GM18517 (cell line): ENCODE measurements at regions not wholly inside any gene's neighbourhood (a gene's known extent, or its start where the extent isn't known, plus 50 kb on each side); places are given as distances from the start of the nearest gene placed in this dataset.
"Not testable (repeated sequence)": the region's sequence is repeated elsewhere in the genome, so short reads cannot be mapped to it uniquely, and the experiment has no call there.

Source experiments
- ATAC-seq: cut with Tn5 transposase; IDR thresholded peaks from one replicate; pipeline ENCODE4 v1.9.1; 2021; ENCODE audit warnings: mild to moderate bottlenecking, moderate library complexity; ENCODE audit not compliant: unreplicated experiment

GRCh38 chr2:228602288-228602687 is 420.8 kb upstream of the SPHKAP start:
- ATAC-seq, result no peak

- ATAC-seq, result no peak
Measured at GRCh38 chr2:228600265-228600664, 418.8 kb upstream of the SPHKAP start.

GRCh38 chr2:228599781-228600180 is 418.3 kb upstream of the SPHKAP start:
- no peak for ATAC-seq

GRCh38 chr2:228599297-228599696 is 417.8 kb upstream of the SPHKAP start:
- ATAC-seq, result no peak

- no peak for ATAC-seq
Measured at GRCh38 chr2:228597032-228597431, 415.5 kb upstream of the SPHKAP start.

- ATAC-seq, result no peak
Measured at GRCh38 chr2:228594012-228594411, 412.5 kb upstream of the SPHKAP start.

GRCh38 chr2:228592925-228593324 is 411.4 kb upstream of the SPHKAP start:
- ATAC-seq, result no peak

GRCh38 chr2:228590681-228591080 is 409.2 kb upstream of the SPHKAP start:
- ATAC-seq, result peak; percentile 95

- ATAC-seq, result no peak
Measured at GRCh38 chr2:228589115-228589514, 407.6 kb upstream of the SPHKAP start.

- no peak for ATAC-seq
Measured at GRCh38 chr2:228581731-228582130, 400.2 kb upstream of the SPHKAP start.

- no peak for ATAC-seq
Measured at GRCh38 chr2:228575897-228576296, 394.4 kb upstream of the SPHKAP start.

- not testable (repeated sequence) for ATAC-seq
Measured at GRCh38 chr2:228568275-228568674, 386.8 kb upstream of the SPHKAP start.

- ATAC-seq, result no peak
Measured at GRCh38 chr2:228561816-228562215, 380.3 kb upstream of the SPHKAP start.

- ATAC-seq, result no peak
Measured at GRCh38 chr2:228559774-228560415, 378.4 kb upstream of the SPHKAP start.

- no peak for ATAC-seq
Measured at GRCh38 chr2:228556717-228557116, 375.2 kb upstream of the SPHKAP start.

- no peak for ATAC-seq
Measured at GRCh38 chr2:228549441-228550007, 368.0 kb upstream of the SPHKAP start.

GRCh38 chr2:228548230-228548629 is 366.7 kb upstream of the SPHKAP start:
- no peak for ATAC-seq

GRCh38 chr2:228545748-228546145 is 364.3 kb upstream of the SPHKAP start:
- no peak for ATAC-seq

- ATAC-seq, result no peak
Measured at GRCh38 chr2:228545041-228545747, 363.7 kb upstream of the SPHKAP start.

GRCh38 chr2:228543117-228543516 is 361.6 kb upstream of the SPHKAP start:
- ATAC-seq, result no peak

- ATAC-seq, result no peak
Measured at GRCh38 chr2:228542277-228542676, 360.8 kb upstream of the SPHKAP start.

GRCh38 chr2:228541789-228542188 is 360.3 kb upstream of the SPHKAP start:
- ATAC-seq, result no peak
